GM18858 (cell line): ENCODE measurements at regions not wholly inside any gene's neighbourhood (a gene's known extent, or its start where the extent isn't known, plus 50 kb on each side); places are given as distances from the start of the nearest gene placed in this dataset.

Source experiments
- ATAC-seq: cut with Tn5 transposase; IDR thresholded peaks from one replicate; pipeline ENCODE4 v1.9.1; 2021; ENCODE audit not compliant: unreplicated experiment

DNA sequence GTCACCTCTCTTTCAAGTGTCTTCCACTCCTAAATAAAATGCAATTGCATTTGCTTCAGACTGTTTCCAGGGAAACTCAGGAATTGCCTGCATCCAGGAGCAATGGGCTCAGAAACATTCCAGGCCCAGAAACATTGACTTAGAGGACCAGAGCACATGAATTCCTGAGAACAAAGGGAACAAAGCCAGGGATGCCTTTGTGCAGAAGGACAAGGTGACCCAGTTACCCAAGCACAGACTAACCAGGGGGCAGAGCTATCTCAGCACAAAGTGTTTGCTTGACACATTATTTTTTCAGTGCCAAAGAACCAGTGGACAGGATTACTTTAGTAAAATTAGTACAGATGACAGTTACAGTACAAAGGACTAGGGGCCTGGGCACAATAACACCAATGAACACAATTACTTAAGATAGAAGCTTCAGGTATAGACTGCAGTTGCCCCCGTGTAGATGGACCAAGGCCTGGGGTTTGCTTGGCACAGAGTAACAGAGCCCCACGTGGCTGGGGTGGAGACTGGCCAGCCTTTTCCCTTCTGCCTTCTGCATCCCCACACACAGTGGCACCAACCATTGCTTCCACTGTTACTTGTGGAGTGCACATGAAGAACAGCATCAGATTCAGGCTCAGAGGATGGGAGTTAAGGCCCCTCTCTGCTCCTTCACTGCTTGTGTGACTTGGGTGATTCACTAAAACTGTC lies 500.8 kb downstream of the INSC start:
- ATAC-seq: no peak

DNA sequence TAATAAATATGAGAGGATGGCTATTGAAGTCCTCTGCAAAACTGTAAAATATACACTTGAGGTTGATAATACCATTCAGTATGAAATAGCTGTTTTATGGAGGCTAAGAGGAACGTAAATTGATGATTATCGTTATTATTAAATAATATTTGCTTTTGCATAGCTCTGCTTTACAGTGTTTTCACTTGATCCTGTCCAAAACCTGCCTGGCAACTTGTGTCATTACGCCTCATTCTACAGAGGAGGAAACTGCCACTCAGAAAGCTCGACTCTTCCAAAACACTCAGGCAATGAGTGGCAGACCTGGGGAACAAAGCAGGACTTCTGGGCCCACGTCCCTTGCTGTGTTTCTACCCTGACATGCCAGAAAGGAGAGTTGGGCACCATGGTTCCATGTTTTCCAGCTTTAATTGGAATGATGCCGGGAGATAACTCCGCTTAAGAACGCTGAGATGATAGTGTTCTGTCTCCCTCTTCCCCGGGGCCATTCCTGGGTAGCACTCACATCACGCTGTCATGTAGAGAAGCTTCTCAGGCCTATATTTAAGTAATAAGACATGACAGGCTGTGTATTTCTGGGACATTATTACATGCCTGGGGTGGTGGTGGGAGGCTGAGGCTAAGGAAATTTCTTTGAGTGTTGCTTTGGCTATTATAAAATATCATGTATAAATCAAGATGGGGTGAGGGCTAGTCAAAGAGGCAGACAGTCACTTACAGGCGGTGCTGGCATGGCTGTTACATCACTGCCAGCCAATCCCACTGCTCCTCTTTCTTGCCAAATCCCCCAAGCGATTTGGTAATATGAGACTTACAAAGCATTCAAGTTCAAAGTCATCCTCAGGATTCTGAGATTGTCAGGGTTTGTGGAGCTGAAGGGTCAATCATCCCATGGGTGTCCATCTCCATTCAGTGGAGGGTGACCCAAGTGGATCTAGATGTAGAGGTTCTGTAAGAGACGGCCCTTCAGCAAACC lies 501.7 kb downstream of the INSC start:
- no peak for ATAC-seq

DNA sequence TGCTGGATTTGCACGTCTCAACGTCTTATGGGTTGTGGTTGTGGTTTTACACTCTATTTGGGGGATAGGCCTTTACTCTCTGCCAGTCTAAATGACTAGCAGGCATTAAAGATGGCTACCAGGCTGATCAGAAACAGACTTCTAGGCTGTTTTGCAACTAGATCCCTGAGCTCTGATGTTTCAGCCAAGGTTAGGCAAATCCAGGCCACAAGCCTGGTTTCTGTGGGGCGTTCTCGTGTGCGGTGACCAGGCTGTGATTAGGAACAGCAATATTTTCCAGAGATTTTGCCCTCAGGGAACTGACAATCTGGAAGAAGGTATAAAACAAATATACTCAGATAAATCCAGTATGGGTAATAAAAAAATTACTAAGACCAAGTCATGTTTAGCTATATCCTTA lies 502.4 kb downstream of the INSC start:
- ATAC-seq: no peak

DNA sequence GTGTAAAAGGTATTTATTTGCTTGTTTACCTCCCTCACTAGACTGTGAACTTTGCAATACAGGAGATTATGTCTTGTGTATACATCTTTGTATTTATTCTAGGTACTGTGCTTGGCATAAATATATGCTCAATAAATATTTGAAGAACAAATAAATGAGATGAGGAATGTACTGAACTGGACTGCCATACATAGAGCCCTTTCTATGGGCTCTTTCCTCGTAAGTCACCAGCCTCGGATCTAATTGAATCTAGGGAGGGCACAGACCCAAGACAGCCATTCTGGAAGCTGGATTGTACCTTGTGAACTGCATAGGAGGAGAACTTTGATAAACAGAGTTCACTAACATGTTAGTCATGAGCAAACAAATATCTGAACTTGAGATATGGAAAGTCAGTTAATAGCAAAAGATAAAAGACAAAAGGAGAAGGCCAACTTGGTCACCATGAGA lies 503.9 kb downstream of the INSC start:
- ATAC-seq: no peak

DNA sequence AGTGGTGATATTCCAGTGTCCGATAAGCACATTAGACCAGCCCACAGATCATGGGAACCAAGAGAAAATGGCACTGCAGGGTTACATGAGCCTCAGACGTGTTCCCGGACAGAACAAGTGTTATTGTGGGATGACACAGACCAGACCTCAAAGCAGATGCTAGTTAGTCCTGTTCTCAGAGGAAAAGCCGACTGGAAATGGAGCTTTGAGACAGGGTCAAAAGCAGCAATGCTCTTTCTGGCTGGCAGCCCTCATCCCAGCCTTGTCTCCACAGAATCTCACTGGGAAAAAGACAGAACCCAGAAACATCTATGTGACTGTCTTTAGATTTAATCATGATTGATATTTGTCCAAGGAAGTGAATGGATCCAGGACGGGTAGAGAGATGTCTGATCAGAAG lies 506.8 kb downstream of the INSC start:
- ATAC-seq: no peak

DNA sequence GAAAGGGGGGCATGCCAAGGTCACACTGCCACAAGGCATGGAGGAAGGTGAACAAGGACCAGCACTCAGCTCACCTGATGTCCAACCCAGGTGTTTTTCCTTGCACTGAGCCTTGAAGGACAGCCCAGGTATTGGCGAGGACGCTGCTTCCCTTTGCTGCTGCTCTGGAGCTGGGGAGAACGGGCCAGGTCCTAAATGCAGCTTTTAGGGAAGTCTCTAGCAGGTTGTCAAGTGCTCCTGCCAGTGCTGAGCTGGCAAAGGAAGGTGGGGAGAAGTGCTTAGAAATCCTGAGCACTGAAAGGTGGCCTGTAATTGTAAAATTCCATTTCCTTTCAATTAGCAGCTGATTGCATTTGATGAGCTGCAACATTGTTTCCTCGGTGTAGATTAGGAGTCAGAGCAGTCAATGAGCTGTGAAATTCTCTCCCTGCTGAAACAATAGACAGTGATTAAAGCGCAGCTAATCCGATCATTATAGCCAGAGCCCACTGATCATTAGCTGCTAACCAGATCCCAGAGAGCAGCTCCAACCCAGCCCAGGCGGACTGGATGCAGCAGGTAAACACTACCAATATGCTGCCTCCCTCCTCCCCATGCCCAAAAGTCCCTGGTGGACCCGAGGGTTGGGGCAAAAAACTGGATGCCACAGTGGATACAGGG lies 507.6 kb downstream of the INSC start:
- no peak for ATAC-seq

DNA sequence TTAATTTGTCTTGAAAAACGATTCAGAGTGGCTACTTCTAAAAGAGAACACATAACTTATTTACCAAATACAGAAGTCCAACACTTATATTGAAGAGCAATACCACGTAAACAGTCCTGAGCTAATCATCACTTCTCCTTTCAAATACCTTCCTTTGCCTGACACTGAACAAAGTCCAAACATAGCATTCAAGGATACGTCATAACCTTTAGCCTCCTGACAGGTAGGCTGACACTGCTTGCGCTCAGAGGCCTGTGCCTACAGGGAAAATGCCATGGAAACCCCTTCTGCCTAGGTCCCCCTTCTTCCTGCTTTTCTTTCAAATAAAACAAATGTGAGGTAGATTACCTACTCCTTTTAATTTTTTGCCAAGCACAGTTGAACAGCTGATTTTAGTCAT lies 510.0 kb downstream of the INSC start:
- ATAC-seq: no peak

DNA sequence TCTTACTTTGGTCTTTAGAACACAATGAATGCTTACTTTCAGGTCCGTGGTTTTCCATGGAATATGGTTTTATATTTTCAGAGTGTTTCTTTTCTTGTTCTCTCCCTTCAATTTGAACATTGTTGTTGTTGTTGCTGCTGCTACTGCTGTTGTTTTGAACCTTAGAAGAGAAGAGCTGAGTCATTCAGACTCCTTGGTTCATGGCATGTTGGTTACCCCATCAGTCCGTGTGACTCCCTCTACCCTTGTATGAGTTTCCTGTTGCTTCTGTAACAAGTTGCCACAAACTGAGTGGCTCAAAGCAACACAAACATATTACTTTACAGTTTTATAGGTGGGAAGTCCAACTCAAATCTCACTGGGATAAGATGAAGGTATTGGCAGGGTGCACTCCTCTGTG lies 511.0 kb downstream of the INSC start:
- no peak for ATAC-seq

DNA sequence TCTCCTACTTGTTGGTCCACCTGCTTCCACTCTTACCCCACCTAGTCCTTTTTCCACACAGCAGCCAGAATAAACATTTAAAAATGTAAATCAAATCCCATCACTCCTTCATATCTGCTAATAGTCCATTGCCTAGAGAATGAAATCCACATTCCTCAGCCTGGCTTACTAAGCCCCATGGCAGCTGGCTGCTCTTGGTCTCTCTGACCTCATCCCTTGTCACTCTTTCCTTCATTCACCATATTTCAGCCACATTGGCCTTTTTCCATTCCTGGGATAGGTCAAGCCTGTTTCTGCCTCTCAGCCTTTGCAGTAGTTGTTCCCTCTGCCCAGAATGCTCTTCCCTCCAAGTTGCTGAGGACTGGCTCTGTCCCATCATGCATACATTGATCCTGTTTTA lies 512.8 kb downstream of the INSC start:
- ATAC-seq: no peak

DNA sequence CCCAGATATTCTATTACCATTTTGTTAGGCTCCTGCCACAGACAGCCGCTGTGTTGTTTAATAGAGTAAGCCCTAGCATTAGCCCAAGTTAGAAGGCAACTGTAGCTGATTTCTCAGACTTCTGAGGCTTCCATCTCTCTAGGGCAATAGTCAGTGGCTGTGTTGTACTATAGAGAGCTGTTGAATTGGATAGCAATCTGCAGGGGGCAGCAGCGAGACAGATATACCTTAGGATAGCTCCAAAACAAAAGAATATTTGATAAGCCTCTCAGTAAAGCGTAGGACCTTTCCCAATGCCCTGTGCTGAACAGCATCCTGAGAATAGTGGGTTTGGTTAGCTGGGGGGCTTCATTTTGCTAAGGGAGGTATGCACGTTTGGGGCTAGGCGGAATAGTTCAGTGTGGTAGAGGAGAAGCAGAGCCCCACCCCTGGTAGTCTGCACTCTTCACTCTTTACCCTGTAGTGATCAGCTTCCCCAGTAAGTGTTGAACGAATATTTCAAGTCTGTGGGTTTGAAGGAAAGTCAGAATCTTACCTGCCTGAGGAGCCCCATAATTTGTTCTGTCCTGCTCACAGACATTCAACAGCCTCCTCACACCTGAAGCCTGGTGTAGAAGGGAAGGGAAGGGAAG lies 515.1 kb downstream of the INSC start:
- no peak for ATAC-seq

DNA sequence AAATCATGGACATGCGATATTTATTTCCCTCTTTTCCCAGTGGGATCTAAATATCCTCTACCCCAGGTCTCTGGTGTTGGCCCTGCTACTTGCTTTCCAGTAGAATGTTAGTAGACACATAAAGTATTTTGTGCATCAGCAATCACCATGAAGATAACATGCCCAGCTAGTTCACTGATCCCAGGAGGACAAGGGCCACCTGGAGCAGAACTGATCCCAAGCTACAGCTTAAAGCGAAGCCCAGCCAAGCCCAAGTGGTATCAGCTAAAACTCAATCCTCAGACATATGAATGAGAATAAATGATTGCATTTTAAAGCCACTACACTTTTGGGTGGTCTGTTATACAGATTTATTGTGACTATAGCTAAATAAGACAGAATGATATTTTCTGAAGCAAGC lies 516.2 kb downstream of the INSC start:
- ATAC-seq: no peak

DNA sequence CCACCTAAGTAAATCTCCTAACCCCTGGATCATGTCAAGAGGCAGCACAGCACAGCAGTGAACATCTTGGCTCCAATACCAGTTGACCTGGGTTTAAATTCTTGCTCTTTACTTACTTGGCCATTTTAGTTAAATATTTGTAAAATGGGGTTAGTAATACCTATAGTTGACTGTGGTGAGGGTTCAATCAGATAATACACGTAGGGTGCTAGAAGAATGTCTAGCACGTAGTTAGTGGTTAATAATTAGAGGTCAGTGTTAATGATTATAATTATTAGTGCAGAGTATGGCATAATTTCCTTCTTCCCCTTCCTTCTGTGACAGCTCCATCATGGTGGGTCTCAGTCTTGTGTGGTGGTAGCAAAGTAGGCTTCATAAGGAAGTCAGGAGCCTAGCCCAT lies 520.8 kb downstream of the INSC start:
- ATAC-seq: no peak

DNA sequence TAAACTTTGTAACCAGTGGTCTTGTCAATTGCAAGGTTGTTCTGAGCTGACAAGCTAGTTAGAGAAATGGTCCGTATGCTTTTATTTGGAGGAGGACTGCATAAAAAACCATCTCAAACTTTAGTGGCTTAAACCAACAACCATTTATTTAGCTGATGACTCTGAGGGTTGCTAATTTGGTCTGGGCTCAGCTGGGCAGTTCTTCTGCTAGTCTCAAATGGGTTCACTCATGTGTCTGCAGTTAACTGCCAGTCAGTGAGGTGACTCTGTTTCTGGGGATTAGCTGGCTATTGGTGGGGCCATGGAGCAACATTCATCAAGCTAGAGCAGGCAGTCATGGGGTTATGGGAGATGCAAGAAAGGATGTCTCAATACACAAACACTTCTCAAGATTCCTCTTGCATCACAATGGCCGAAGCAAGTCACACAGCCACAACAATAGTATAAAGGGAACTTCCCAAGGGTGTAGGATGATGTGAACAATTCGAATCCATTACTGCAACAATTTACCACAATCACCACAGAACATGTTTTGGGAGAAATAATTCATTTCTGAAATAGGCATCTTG lies 521.9 kb downstream of the INSC start:
- ATAC-seq: no peak

DNA sequence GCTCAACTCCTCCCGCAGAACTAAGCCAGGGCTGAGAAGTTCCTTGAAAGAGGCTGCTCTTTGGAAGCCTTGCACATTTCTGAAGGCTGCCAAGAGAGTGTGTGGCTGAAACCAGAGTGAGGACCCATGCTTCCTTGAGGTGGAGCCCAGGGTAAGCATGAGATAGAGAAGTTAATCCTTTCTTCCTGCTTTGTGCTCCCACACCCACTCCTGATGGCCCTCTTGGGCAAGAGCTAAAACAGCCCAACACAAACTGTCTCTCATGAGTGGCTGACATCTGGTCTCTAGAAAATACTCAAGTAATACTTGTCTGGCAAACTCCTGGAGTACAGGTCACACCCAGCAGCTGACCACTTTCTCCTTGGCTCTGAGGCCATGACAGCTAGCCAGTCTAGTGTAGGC lies 523.7 kb downstream of the INSC start:
- ATAC-seq: no peak

DNA sequence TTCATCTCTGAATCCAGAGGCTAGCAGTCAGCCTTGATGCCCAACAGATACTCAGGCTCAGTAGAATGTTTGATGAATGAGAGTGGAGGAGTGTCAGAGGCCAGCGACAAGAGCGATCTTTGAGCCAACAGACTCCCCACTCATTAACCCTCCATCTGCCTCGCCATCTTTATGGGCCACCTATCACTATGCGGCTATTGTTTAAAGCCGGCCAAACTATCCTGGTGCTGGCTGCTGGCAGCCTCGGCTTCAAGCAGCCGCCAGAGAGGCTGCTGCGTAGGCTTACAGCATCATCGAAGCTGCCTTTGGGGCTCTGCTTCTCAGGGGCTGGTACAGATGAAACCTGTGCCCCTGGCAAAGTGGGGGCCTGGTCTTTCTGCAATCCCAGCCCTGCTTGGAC lies 525.6 kb downstream of the INSC start:
- no peak for ATAC-seq

DNA sequence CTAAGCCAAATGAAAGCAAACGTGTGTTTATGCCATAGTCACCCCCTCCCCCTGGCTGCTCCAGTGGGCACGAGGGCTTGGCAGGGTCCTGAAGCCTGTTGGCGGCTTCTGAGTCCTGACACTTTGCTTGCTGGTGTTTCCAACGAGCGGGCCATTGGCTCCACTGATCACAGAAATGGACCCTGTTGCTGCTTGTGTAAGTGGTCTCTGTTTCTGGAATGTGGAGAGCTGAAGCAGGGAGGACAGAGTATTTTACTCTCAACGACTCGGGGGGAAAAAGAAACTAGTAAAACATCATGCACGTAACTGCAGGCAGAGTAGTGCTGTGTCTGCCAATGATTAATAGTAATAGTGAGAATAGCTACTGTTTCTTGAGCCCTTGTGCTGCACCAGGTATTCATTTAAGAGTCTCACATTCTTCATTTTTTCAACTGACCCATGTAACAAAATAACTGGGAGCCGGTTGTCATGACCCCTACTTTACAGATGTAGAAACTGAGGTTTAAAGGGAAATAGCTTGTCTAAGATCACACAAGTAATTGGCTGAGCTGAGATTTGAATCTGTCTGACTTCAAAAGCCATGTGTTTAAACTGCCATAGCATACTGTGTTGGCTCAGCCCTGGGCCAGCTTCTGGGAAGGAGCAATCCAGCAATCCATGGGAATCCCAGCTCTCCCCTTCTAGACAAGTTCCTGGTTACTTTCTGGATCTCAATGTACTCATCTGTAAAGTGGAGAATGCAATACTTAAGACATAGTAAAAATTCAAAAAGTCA lies 526.7 kb downstream of the INSC start:
- ATAC-seq: peak; percentile 73

DNA sequence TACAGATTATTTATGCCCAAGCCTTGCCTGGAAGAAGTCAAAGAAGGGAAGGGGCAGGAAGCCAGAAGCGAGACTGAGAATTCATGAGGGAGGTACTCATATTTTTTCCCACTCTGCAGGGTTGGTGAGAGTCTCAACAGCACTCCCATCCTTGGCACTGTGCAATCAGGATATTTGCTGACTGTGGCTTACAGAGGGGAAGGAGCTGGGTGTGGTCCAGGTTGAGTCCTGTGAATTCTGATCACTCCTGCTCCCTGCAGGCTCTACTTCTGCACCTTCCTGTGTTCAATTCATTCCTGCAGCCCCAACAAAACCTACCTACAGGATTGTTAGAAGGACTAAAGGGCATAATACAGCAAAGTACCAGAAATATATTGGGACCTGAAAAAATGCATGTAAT lies 530.5 kb downstream of the INSC start:
- ATAC-seq: no peak

DNA sequence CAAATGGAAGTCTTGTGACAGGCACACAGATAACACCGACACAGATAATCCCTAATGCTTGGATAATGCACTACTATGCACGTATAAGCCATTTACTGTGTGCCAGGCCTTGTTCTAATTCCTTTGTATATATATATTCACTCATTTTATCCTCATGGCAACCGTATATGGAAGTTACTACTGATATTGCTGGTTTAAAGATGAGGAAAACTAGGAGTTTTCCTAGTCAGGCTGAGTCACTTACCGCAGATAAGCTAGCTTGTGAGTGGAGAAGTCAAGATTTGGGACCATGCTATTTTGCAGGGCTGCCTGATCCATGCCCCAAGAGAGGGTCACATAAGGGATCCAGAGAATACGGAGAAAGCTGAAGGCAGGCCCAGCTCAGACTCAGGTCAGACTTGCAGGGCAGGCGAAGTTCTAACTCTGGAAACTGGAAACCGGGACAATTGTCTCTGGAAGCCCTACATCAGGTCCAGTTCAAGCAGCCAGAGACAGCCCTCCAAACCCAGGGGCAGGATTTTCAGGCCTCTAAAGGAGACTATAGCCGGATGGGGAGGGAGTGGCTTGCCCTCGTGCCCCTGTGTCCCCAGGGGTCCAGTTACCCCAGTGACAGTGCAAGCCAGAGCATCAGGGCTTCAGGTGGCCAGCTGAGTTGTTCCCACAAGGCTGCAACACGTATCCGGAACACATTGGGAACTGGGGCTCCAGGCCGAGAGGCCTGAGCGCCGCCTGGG lies 534.8 kb downstream of the INSC start:
- peak; percentile 9 for ATAC-seq

DNA sequence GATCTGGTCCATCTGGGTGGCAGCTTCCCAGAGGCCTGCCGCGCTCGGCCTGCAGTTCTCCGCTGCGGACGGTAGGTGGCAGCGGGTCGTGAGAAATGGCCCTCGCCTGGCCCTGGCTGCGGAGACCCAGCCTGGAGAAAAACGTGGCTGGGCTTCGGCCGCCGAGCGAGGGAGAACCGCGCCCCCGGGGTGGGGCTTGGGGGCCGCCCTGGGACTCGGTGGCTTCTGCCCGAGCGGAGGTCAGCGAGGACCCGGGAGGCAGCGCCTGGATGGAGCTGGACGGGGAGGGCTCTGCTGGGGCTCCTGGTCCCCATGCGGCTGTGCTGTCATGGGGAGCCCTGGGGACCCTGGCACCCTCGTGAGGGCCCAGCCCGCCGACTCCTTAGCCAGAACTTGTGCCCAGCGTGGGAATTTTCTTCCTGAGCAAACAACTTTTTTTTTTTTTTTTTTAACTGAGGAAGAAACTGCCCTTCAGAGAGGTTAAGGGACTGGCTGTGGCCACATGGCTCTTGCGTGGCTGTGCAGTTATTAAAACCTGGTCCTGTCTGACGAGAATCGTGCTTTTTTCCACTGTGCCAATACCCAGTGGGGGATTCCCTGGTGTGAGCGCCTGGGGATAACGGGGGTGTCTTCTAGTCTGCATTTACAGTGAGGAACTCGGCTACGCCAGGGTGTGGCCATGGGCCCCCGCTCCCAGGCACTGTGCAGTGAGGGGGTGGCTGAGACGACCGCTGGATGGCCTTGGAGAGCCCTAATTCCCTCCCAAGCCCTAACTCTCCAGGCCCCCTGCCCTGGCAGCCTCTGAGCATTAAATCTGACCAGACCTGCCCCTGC lies 535.6 kb downstream of the INSC start:
- peak; percentile 97 for ATAC-seq
